Activated B cell treated with CpG ODN at 0.5 μM for 24 hours (primary cell): ENCODE measurements at regions not wholly inside any gene's neighbourhood (a gene's known extent, or its start where the extent isn't known, plus 50 kb on each side); places are given as distances from the start of the nearest gene placed in this dataset.

Experiments used
- ATAC-seq: fragments of 200-7000 bp; cut with Tn5 transposase; one replicate; pipeline ENCODE4 v1.10.0; 2021; ENCODE audit warnings: low read depth, mild to moderate bottlenecking, moderate library complexity
- CTCF ChIA-PET: fragments of 350-600 bp; sonication (Branson Sonifier 250); formaldehyde crosslinking; loops from one replicate; lab custom pipeline; 2021; ENCODE audit warnings: antibody characterized with exemption; lab: Charles Lee
- POLR2A ChIA-PET: fragments of 350-600 bp; sonication (Branson Sonifier 250); formaldehyde crosslinking; loops from one replicate; lab custom pipeline; 2021; ENCODE audit warnings: antibody characterized with exemption; lab: Charles Lee
- DNase-seq: peaks from one replicate; pipeline ENCODE4 v3.0.0; 2022
- H3K27ac Mint-ChIP-seq: one replicate; pipeline ENCODE4 v1.8.0; 2020; ENCODE audit warnings: mixed read lengths
- H3K27me3 Mint-ChIP-seq: one replicate; pipeline ENCODE4 v1.8.0; 2021; ENCODE audit warnings: mixed read lengths
- H3K36me3 Mint-ChIP-seq: one replicate; pipeline ENCODE4 v1.8.0; 2021; ENCODE audit warnings: low read depth, mixed read lengths
- H3K4me1 Mint-ChIP-seq: one replicate; pipeline ENCODE4 v1.8.0; 2021; ENCODE audit warnings: mixed read lengths
- H3K4me3 Mint-ChIP-seq: one replicate; pipeline ENCODE4 v1.8.0; 2020; ENCODE audit warnings: mild to moderate bottlenecking, mixed read lengths
- H3K9me3 Mint-ChIP-seq: one replicate; pipeline ENCODE4 v1.8.0; 2020; ENCODE audit warnings: mixed read lengths
- CTCF ChIP-seq: fragments of 200-600 bp; IDR thresholded peaks from one replicate; pipeline ENCODE4 v1.8.0; 2022; ENCODE audit warnings: antibody characterized with exemption, mild to moderate bottlenecking
- intact Hi-C: fragments of 100-400 bp; cut with micrococcal nuclease; formaldehyde crosslinking; loops from one replicate; pipeline ENCODE4 v1.15.1; 2024

- DNase-seq (no peak), ATAC-seq (no peak)
- TF ChIP-seq CTCF = no peak
- no peaks in the 10 kb centered on the region for H3K27me3 Mint-ChIP-seq
- H3K36me3 Mint-ChIP-seq = no peaks in the 10 kb centered on the region
- POLR2A ChIA-PET = no interaction called here
- no peak overlapping the region for H3K4me3 Mint-ChIP-seq
- intact Hi-C loops = no loop called here
- no peak overlapping the region for H3K27ac Mint-ChIP-seq
- CTCF ChIA-PET = no interaction called here
- H3K9me3 Mint-ChIP-seq = peaks cover 3% of the 10 kb centered on the region
- no peaks in the 10 kb centered on the region for H3K4me1 Mint-ChIP-seq
Observed at GRCh38 chr6:97867177-97867576, 584.2 kb upstream of the MMS22L start.

GRCh38 chr6:97870273-97870672 lies 587.3 kb upstream of the MMS22L start:
- POLR2A ChIA-PET = no interaction called here
- Mint-ChIP-seq H3K4me1 (no peaks in the 10 kb centered on the region), H3K36me3 (no peaks in the 10 kb centered on the region), H3K4me3 (no peak overlapping the region), H3K27ac (no peak overlapping the region), H3K27me3 (no peaks in the 10 kb centered on the region), H3K9me3 (peaks cover 3% of the 10 kb centered on the region)
- intact Hi-C loops = no loop called here
- TF ChIP-seq CTCF = no peak
- ATAC-seq (no peak), DNase-seq (no peak)
- CTCF ChIA-PET = no interaction called here

GRCh38 chr6:97876711-97877110 lies 593.7 kb upstream of the MMS22L start:
- Mint-ChIP-seq H3K36me3 (no peaks in the 10 kb centered on the region), H3K9me3 (no peaks in the 10 kb centered on the region), H3K27ac (no peak overlapping the region), H3K4me1 (no peaks in the 10 kb centered on the region), H3K4me3 (no peak overlapping the region), H3K27me3 (no peaks in the 10 kb centered on the region)
- ATAC-seq (no peak), DNase-seq (no peak)
- ChIA-PET CTCF (no interaction called here), POLR2A (no interaction called here)
- no peak for TF ChIP-seq CTCF
- intact Hi-C loops = no loop called here

- Mint-ChIP-seq H3K27ac (no peak overlapping the region), H3K36me3 (no peaks in the 10 kb centered on the region), H3K4me3 (no peak overlapping the region), H3K9me3 (no peaks in the 10 kb centered on the region), H3K4me1 (no peaks in the 10 kb centered on the region), H3K27me3 (no peaks in the 10 kb centered on the region)
- intact Hi-C loops = no loop called here
- ChIA-PET POLR2A (no interaction called here), CTCF (no interaction called here)
- ATAC-seq (no peak), DNase-seq (no peak)
- no peak for TF ChIP-seq CTCF
Observed at GRCh38 chr6:97882755-97883154, 599.7 kb upstream of the MMS22L start.

- ATAC-seq = no peak
- no peaks in the 10 kb centered on the region for H3K9me3 Mint-ChIP-seq
- no peak overlapping the region for H3K27ac Mint-ChIP-seq
- POLR2A ChIA-PET = no interaction called here
- TF ChIP-seq CTCF = no peak
- no peaks in the 10 kb centered on the region for H3K36me3 Mint-ChIP-seq
- intact Hi-C loops = no loop called here
- H3K4me3 Mint-ChIP-seq = no peak overlapping the region
- no peaks in the 10 kb centered on the region for H3K4me1 Mint-ChIP-seq
- DNase-seq = no peak
- no peaks in the 10 kb centered on the region for H3K27me3 Mint-ChIP-seq
- CTCF ChIA-PET = interaction anchor here (1.2 kb wide), 1 partner anchor 11 kb away, joined by 3 read pairs; no protein-coding TSS in a partner anchor
Observed at GRCh38 chr6:97885325-97885724, 602.3 kb upstream of the MMS22L start.
